HCT116 (cell line): ENCODE measurements at regions not wholly inside any gene's neighbourhood (a gene's known extent, or its start where the extent isn't known, plus 50 kb on each side); places are given as distances from the start of the nearest gene placed in this dataset.

ENCODE experiments used
- CEBPB ChIP-seq: IDR thresholded peaks from 2 replicates; pipeline ENCODE4 v1.6.1; 2012; ENCODE audit warnings: low read depth
- EZH2 ChIP-seq: fragments of 200-600 bp; sonication (generic); IDR thresholded peaks from 2 replicates; pipeline ENCODE4 v1.6.1; 2017; ENCODE audit warnings: antibody characterized with exemption, mixed run types
- EZH2phosphoT487 ChIP-seq: fragments of 200-600 bp; IDR thresholded peaks from 2 replicates; pipeline ENCODE4 v1.6.1; 2018; ENCODE audit warnings: antibody characterized with exemption, borderline replicate concordance
- FOSL1 ChIP-seq: IDR thresholded peaks from 2 replicates; pipeline ENCODE4 v1.6.1; 2012; ENCODE audit warnings: low read depth
- POLR2A ChIP-seq: IDR thresholded peaks from 2 replicates; pipeline ENCODE4 v1.7.0; 2011; ENCODE audit warnings: borderline replicate concordance; ENCODE audit not compliant: insufficient read depth, insufficient read length; ENCODE audit errors: extremely low read depth
- TCF7L2 ChIP-seq: IDR thresholded peaks from 2 replicates; pipeline ENCODE4 v1.7.0; 2011; ENCODE audit warnings: borderline replicate concordance, inconsistent platforms; ENCODE audit not compliant: insufficient read depth, insufficient read length; ENCODE audit errors: extremely low read depth
- YY1 ChIP-seq: IDR thresholded peaks from 2 replicates; pipeline ENCODE4 v1.6.1; 2011; ENCODE audit warnings: low read length, low read depth, moderate library complexity, mild to moderate bottlenecking; ENCODE audit not compliant: insufficient replicate concordance; ENCODE audit errors: extremely low read depth
- ZNF274 ChIP-seq: fragments of 200-500 bp; sonication (Bioruptor generic); IDR thresholded peaks from 2 replicates; pipeline ENCODE4 v1.6.1; 2014; ENCODE audit warnings: mild to moderate bottlenecking, low read depth, low read length, inconsistent platforms
- TF ChIP-seq, protein P1 (sequence below), 3 experiments: fragments of 200-600 bp in 1 of 3; sonication (generic) in 1 of 3; IDR thresholded peaks in 2 of 3; conservative IDR thresholded peaks in 1 of 3; 2 replicates each; pipeline ENCODE4 v1.5.1; 2012 to 2017; ENCODE audit warnings: low read depth in 2 of 3, low read length in 2 of 3, antibody characterized with exemption in 1 of 3, borderline replicate concordance in 1 of 3, control low read depth in 1 of 3, mild to moderate bottlenecking in 1 of 3, mixed read lengths in 1 of 3, mixed run types in 1 of 3, moderate library complexity in 1 of 3; ENCODE audit not compliant: insufficient read depth in 1 of 3
- TF ChIP-seq, protein P2 (sequence below): IDR thresholded peaks from 2 replicates; pipeline ENCODE4 v1.6.1; 2012
- TF ChIP-seq, protein P3 (sequence below): IDR thresholded peaks from 2 replicates; pipeline ENCODE4 v1.6.1; 2011; ENCODE audit warnings: mild to moderate bottlenecking, low read length, moderate library complexity; ENCODE audit not compliant: insufficient replicate concordance; ENCODE audit errors: extremely low read depth
- TF ChIP-seq, protein P4 (sequence below): IDR thresholded peaks from 2 replicates; pipeline ENCODE4 v1.6.1; 2012; ENCODE audit warnings: low read depth

DNA sequence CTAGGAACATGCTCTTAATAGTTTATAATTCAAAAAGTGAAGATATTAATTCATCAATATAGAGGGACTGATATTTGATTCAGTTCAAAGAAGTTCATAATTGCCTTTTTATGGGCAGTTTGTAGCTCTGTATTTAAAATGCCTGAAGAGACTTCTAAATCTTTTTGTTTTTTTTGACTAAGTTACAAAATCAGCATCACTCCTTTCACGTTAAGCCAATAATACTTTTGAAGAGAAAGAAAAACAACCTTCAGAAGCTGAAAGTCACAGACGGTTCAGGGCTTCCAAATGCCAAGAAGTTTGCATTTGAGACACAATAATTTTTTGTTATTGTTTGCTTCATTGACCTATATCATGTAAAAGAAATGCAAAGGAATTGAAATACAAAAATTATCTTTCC is 394.6 kb upstream of the NR2F2 start:
- TF ChIP-seq EZH2 (no peak), EZH2phosphoT487 (no peak), YY1 (no peak), CEBPB (no peak), FOSL1 (no peak), TCF7L2 (no peak), ZNF274 (no peak), POLR2A (no peak)
- TF ChIP-seq, protein P1, sequence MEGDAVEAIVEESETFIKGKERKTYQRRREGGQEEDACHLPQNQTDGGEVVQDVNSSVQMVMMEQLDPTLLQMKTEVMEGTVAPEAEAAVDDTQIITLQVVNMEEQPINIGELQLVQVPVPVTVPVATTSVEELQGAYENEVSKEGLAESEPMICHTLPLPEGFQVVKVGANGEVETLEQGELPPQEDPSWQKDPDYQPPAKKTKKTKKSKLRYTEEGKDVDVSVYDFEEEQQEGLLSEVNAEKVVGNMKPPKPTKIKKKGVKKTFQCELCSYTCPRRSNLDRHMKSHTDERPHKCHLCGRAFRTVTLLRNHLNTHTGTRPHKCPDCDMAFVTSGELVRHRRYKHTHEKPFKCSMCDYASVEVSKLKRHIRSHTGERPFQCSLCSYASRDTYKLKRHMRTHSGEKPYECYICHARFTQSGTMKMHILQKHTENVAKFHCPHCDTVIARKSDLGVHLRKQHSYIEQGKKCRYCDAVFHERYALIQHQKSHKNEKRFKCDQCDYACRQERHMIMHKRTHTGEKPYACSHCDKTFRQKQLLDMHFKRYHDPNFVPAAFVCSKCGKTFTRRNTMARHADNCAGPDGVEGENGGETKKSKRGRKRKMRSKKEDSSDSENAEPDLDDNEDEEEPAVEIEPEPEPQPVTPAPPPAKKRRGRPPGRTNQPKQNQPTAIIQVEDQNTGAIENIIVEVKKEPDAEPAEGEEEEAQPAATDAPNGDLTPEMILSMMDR (IDR thresholded peaks at IDR 0.05 in 2 of 3, conservative IDR thresholded peaks at IDR 0.05 in 1 of 3; ENCODE audit: borderline replicate concordance in 1 of 3, insufficient read depth in 1 of 3, low read depth in 2 of 3, low read length in 2 of 3), result no peak
- TF ChIP-seq, protein P2, sequence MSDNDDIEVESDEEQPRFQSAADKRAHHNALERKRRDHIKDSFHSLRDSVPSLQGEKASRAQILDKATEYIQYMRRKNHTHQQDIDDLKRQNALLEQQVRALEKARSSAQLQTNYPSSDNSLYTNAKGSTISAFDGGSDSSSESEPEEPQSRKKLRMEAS, result no peak
- TF ChIP-seq, protein P3, sequence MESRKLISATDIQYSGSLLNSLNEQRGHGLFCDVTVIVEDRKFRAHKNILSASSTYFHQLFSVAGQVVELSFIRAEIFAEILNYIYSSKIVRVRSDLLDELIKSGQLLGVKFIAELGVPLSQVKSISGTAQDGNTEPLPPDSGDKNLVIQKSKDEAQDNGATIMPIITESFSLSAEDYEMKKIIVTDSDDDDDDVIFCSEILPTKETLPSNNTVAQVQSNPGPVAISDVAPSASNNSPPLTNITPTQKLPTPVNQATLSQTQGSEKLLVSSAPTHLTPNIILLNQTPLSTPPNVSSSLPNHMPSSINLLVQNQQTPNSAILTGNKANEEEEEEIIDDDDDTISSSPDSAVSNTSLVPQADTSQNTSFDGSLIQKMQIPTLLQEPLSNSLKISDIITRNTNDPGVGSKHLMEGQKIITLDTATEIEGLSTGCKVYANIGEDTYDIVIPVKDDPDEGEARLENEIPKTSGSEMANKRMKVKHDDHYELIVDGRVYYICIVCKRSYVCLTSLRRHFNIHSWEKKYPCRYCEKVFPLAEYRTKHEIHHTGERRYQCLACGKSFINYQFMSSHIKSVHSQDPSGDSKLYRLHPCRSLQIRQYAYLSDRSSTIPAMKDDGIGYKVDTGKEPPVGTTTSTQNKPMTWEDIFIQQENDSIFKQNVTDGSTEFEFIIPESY, result no peak
- TF ChIP-seq, protein P4, sequence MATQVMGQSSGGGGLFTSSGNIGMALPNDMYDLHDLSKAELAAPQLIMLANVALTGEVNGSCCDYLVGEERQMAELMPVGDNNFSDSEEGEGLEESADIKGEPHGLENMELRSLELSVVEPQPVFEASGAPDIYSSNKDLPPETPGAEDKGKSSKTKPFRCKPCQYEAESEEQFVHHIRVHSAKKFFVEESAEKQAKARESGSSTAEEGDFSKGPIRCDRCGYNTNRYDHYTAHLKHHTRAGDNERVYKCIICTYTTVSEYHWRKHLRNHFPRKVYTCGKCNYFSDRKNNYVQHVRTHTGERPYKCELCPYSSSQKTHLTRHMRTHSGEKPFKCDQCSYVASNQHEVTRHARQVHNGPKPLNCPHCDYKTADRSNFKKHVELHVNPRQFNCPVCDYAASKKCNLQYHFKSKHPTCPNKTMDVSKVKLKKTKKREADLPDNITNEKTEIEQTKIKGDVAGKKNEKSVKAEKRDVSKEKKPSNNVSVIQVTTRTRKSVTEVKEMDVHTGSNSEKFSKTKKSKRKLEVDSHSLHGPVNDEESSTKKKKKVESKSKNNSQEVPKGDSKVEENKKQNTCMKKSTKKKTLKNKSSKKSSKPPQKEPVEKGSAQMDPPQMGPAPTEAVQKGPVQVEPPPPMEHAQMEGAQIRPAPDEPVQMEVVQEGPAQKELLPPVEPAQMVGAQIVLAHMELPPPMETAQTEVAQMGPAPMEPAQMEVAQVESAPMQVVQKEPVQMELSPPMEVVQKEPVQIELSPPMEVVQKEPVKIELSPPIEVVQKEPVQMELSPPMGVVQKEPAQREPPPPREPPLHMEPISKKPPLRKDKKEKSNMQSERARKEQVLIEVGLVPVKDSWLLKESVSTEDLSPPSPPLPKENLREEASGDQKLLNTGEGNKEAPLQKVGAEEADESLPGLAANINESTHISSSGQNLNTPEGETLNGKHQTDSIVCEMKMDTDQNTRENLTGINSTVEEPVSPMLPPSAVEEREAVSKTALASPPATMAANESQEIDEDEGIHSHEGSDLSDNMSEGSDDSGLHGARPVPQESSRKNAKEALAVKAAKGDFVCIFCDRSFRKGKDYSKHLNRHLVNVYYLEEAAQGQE, result no peak
